ENCODE measurements at regions not wholly inside any gene's neighbourhood (a gene's known extent, or its start where the extent isn't known, plus 50 kb on each side); places are given as distances from the start of the nearest gene placed in this dataset.

GRCh38 chr4:3388471-3389232, 53.1 kb upstream of the HGFAC start:
- H3K9me3 ChIP-seq, result no peaks in the 10 kb centered on the region
- H3K4me3 ChIP-seq, result peak overlapping the region; percentile 41 to 61
- no peaks in the 10 kb centered on the region for H3K36me3 ChIP-seq
- peak overlapping the region; percentile 86 to 89 for H3K27ac ChIP-seq
- intact Hi-C loops (cut with DNase I), result no loop called here
- TF ChIP-seq CTCF (IDR thresholded peaks at IDR 0.05), result no peak
- no peaks in the 10 kb centered on the region for H3K27me3 ChIP-seq
- H3K4me1 ChIP-seq, result peaks cover 4 to 17% of the 10 kb centered on the region in 2 donors
- peak in 1 of 2 donors; percentile 82 for DNase-seq (ENCODE audit: low spot score in 2 of 2)

- TF ChIP-seq CTCF (IDR thresholded peaks at IDR 0.05), result no peak
- intact Hi-C loops (cut with DNase I), result no loop called here
- H3K4me1 ChIP-seq, result peaks cover 4 to 17% of the 10 kb centered on the region in 2 donors
- no peaks in the 10 kb centered on the region for H3K36me3 ChIP-seq
- H3K27ac ChIP-seq, result peak overlapping the region; percentile 86 to 89
- no peaks in the 10 kb centered on the region for H3K9me3 ChIP-seq
- H3K4me3 ChIP-seq, result peak overlapping the region; percentile 41 to 61
- H3K27me3 ChIP-seq, result no peaks in the 10 kb centered on the region
- DNase-seq (ENCODE audit: low spot score in 2 of 2), result no peak
These were observed 52.2 kb upstream of the HGFAC start for GRCh38 chr4:3389233-3390215.

- DNase-seq (ENCODE audit: low spot score in 2 of 2), result no peak
- Histone ChIP-seq H3K36me3 (no peaks in the 10 kb centered on the region), H3K9me3 (no peaks in the 10 kb centered on the region), H3K27me3 (no peaks in the 10 kb centered on the region), H3K4me3 (no peak overlapping the region), H3K4me1 (peaks cover 4 to 17% of the 10 kb centered on the region in 2 donors), H3K27ac (no peak overlapping the region)
- no peak for TF ChIP-seq CTCF (IDR thresholded peaks at IDR 0.05)
- intact Hi-C loops (cut with DNase I), result no loop called here
These were observed 51.4 kb upstream of the HGFAC start for GRCh38 chr4:3390288-3390811.

- Histone ChIP-seq H3K27me3 (no peaks in the 10 kb centered on the region), H3K27ac (no peak overlapping the region), H3K4me3 (no peak overlapping the region), H3K36me3 (no peaks in the 10 kb centered on the region), H3K9me3 (no peaks in the 10 kb centered on the region), H3K4me1 (peaks cover 4 to 17% of the 10 kb centered on the region in 2 donors)
- intact Hi-C loops (cut with DNase I), result no loop called here
- no peak for TF ChIP-seq CTCF (IDR thresholded peaks at IDR 0.05)
- no peak for DNase-seq (ENCODE audit: low spot score in 2 of 2)
These were observed 50.3 kb upstream of the HGFAC start for GRCh38 chr4:3391422-3391821.
